Mesendoderm (in vitro differentiated cells): ENCODE measurements at regions not wholly inside any gene's neighbourhood (a gene's known extent, or its start where the extent isn't known, plus 50 kb on each side); places are given as distances from the start of the nearest gene placed in this dataset.

Source experiments
- DNase-seq: peaks from one replicate; pipeline ENCODE4 v3.0.0; 2013
- H2AK5ac ChIP-seq: 2 replicates; pipeline ENCODE4 v1.6.1; 2013; ENCODE audit warnings: low read length, inconsistent platforms
- H2BK120ac ChIP-seq: 2 replicates; pipeline ENCODE4 v1.6.1; 2013; ENCODE audit warnings: low read depth, mild to moderate bottlenecking, low read length, moderate library complexity, mixed read lengths
- H2BK15ac ChIP-seq: replicated peaks from 2 replicates; pipeline ENCODE4 v1.6.1; 2013; ENCODE audit warnings: low read depth, mild to moderate bottlenecking, moderate library complexity
- H2BK5ac ChIP-seq: 2 replicates; pipeline ENCODE4 v1.6.1; 2013; ENCODE audit warnings: low read length, inconsistent platforms
- H3K18ac ChIP-seq: 2 replicates; pipeline ENCODE4 v1.6.1; 2013; ENCODE audit warnings: mild to moderate bottlenecking, low read length, mixed read lengths
- H3K23ac ChIP-seq: one replicate; pipeline ENCODE4 v1.6.1; 2013; ENCODE audit warnings: low read length
- H3K27ac ChIP-seq: 2 replicates; pipeline ENCODE4 v1.5.1; 2013; ENCODE audit warnings: low read depth, mild to moderate bottlenecking, inconsistent platforms, low read length, moderate library complexity
- H3K27me3 ChIP-seq: 2 replicates; pipeline ENCODE4 v1.6.1; 2013; ENCODE audit warnings: low read length, control low read depth, mild to moderate bottlenecking, inconsistent platforms; ENCODE audit not compliant: insufficient read depth, poor library complexity
- H3K36me3 ChIP-seq: 2 replicates; pipeline ENCODE4 v1.6.1; 2013; ENCODE audit warnings: low read length, inconsistent platforms; ENCODE audit not compliant: control insufficient read depth, insufficient read depth
- H3K4ac ChIP-seq: one replicate; pipeline ENCODE4 v1.6.1; 2013; ENCODE audit warnings: low read depth, mild to moderate bottlenecking, low read length, moderate library complexity
- H3K4me1 ChIP-seq: 2 replicates; pipeline ENCODE4 v1.6.1; 2013; ENCODE audit warnings: low read depth, low read length, inconsistent platforms; ENCODE audit not compliant: control insufficient read depth
- H3K4me2 ChIP-seq: 2 replicates; pipeline ENCODE4 v1.6.1; 2013; ENCODE audit warnings: low read length
- H3K4me3 ChIP-seq: 2 replicates; pipeline ENCODE4 v1.5.1; 2013; ENCODE audit warnings: mild to moderate bottlenecking, low read length
- H3K56ac ChIP-seq: one replicate; pipeline ENCODE4 v1.6.1; 2013; ENCODE audit warnings: low read length
- H3K79me1 ChIP-seq: 2 replicates; pipeline ENCODE4 v1.6.1; 2013; ENCODE audit warnings: low read length, inconsistent platforms
- H3K79me2 ChIP-seq: 2 replicates; pipeline ENCODE4 v1.6.1; 2013; ENCODE audit warnings: mild to moderate bottlenecking, low read length; ENCODE audit not compliant: control insufficient read depth, insufficient read depth
- H3K9ac ChIP-seq: 2 replicates; pipeline ENCODE4 v1.6.1; 2013; ENCODE audit warnings: low read length, inconsistent platforms
- H4K5ac ChIP-seq: one replicate; pipeline ENCODE4 v1.6.1; 2013; ENCODE audit warnings: low read length
- H4K8ac ChIP-seq: one replicate; pipeline ENCODE4 v1.6.1; 2013; ENCODE audit warnings: low read depth, mild to moderate bottlenecking, control low read depth, low read length, moderate library complexity
- WGBS: extraction: QIAGEN DNeasy Blood & Tissue Kit; methylation state at CpG from one replicate; pipeline ENCODE4 v1.1.7; 2013; ENCODE audit warnings: low lambda C conversion rate, missing lambda C conversion rate; ENCODE audit not compliant: insufficient coverage; ENCODE audit errors: extremely low coverage; 5-methylcytosine and 5-hydroxymethylcytosine counted together

GRCh38 chr3:115523458-115523857 is 99.9 kb upstream of the GAP43 start:
- Histone ChIP-seq H3K36me3 (no peaks in the 10 kb centered on the region), H2BK5ac (no peak overlapping the region), H3K4me1 (no peaks in the 10 kb centered on the region), H3K27ac (no peak overlapping the region), H3K27me3 (no peaks in the 10 kb centered on the region), H3K79me1 (no peaks in the 10 kb centered on the region), H3K18ac (no peak overlapping the region), H2BK15ac (no peak overlapping the region), H3K4ac (no peak overlapping the region), H3K56ac (no peak overlapping the region), H3K79me2 (no peaks in the 10 kb centered on the region), H3K9ac (no peak overlapping the region), H4K5ac (no peak overlapping the region), H2AK5ac (no peak overlapping the region), H2BK120ac (no peak overlapping the region), H4K8ac (no peak overlapping the region), H3K23ac (no peak overlapping the region), H3K4me3 (no peak overlapping the region), H3K4me2 (no peak overlapping the region)
- no CpG with 5 or more reads among the region's 1 CpG for WGBS
- peak; percentile 7 for DNase-seq

GRCh38 chr3:115524549-115524948 is 98.8 kb upstream of the GAP43 start:
- no peak overlapping the region for H4K5ac ChIP-seq
- H3K4me2 ChIP-seq: no peak overlapping the region
- no peak overlapping the region for H3K18ac ChIP-seq
- DNase-seq: no peak
- H3K23ac ChIP-seq: no peak overlapping the region
- no peak overlapping the region for H2BK120ac ChIP-seq
- no peak overlapping the region for H3K27ac ChIP-seq
- no peak overlapping the region for H3K4me3 ChIP-seq
- H3K79me1 ChIP-seq: no peaks in the 10 kb centered on the region
- no peak overlapping the region for H2BK15ac ChIP-seq
- no peak overlapping the region for H2AK5ac ChIP-seq
- no peak overlapping the region for H3K56ac ChIP-seq
- H4K8ac ChIP-seq: no peak overlapping the region
- H3K4me1 ChIP-seq: no peaks in the 10 kb centered on the region
- H3K79me2 ChIP-seq: no peaks in the 10 kb centered on the region
- H3K36me3 ChIP-seq: no peaks in the 10 kb centered on the region
- no peak overlapping the region for H2BK5ac ChIP-seq
- no CpG with 5 or more reads among the region's 2 CpGs for WGBS
- no peaks in the 10 kb centered on the region for H3K27me3 ChIP-seq
- no peak overlapping the region for H3K4ac ChIP-seq
- H3K9ac ChIP-seq: no peak overlapping the region

- Histone ChIP-seq H3K9ac (no peak overlapping the region), H3K56ac (no peak overlapping the region), H3K4ac (no peak overlapping the region), H3K79me1 (no peaks in the 10 kb centered on the region), H3K18ac (no peak overlapping the region), H3K36me3 (no peaks in the 10 kb centered on the region), H4K5ac (no peak overlapping the region), H2AK5ac (no peak overlapping the region), H3K27ac (no peak overlapping the region), H2BK15ac (no peak overlapping the region), H3K4me3 (no peak overlapping the region), H3K4me1 (no peaks in the 10 kb centered on the region), H4K8ac (no peak overlapping the region), H2BK120ac (no peak overlapping the region), H3K79me2 (no peaks in the 10 kb centered on the region), H3K23ac (no peak overlapping the region), H2BK5ac (no peak overlapping the region), H3K4me2 (no peak overlapping the region), H3K27me3 (no peaks in the 10 kb centered on the region)
- DNase-seq: no peak
- no CpG with 5 or more reads among the region's 1 CpG for WGBS
Observed at GRCh38 chr3:115525731-115526130, 97.6 kb upstream of the GAP43 start.

GRCh38 chr3:115533218-115533617 is 90.1 kb upstream of the GAP43 start:
- Histone ChIP-seq H3K23ac (no peak overlapping the region), H3K9ac (no peak overlapping the region), H3K18ac (no peak overlapping the region), H3K27me3 (no peaks in the 10 kb centered on the region), H3K36me3 (no peaks in the 10 kb centered on the region), H2BK120ac (no peak overlapping the region), H4K5ac (no peak overlapping the region), H3K79me1 (no peaks in the 10 kb centered on the region), H3K4me1 (no peaks in the 10 kb centered on the region), H2BK15ac (no peak overlapping the region), H3K4me3 (no peak overlapping the region), H3K79me2 (no peaks in the 10 kb centered on the region), H2AK5ac (no peak overlapping the region), H3K56ac (no peak overlapping the region), H3K4me2 (no peak overlapping the region), H3K27ac (no peak overlapping the region), H2BK5ac (no peak overlapping the region), H3K4ac (no peak overlapping the region), H4K8ac (no peak overlapping the region)
- no peak for DNase-seq
- no CpG with 5 or more reads among the region's 1 CpG for WGBS

- no peak overlapping the region for H2BK120ac ChIP-seq
- H3K4me3 ChIP-seq: no peak overlapping the region
- H3K36me3 ChIP-seq: no peaks in the 10 kb centered on the region
- no peak for DNase-seq
- no peak overlapping the region for H3K4ac ChIP-seq
- H3K4me2 ChIP-seq: no peak overlapping the region
- H4K8ac ChIP-seq: no peak overlapping the region
- H3K4me1 ChIP-seq: no peaks in the 10 kb centered on the region
- H2AK5ac ChIP-seq: no peak overlapping the region
- H3K27ac ChIP-seq: no peak overlapping the region
- no peak overlapping the region for H3K56ac ChIP-seq
- H3K18ac ChIP-seq: no peak overlapping the region
- no peaks in the 10 kb centered on the region for H3K27me3 ChIP-seq
- H2BK5ac ChIP-seq: no peak overlapping the region
- WGBS: no CpG with 5 or more reads among the region's 2 CpGs
- no peak overlapping the region for H2BK15ac ChIP-seq
- no peak overlapping the region for H4K5ac ChIP-seq
- no peaks in the 10 kb centered on the region for H3K79me2 ChIP-seq
- H3K79me1 ChIP-seq: no peaks in the 10 kb centered on the region
- no peak overlapping the region for H3K23ac ChIP-seq
- H3K9ac ChIP-seq: no peak overlapping the region
Observed at GRCh38 chr3:115536171-115536570, 87.1 kb upstream of the GAP43 start.

GRCh38 chr3:115537669-115538068 is 85.6 kb upstream of the GAP43 start:
- Histone ChIP-seq H3K4me2 (no peak overlapping the region), H3K27ac (no peak overlapping the region), H3K56ac (no peak overlapping the region), H2BK120ac (no peak overlapping the region), H3K9ac (no peak overlapping the region), H3K79me1 (no peaks in the 10 kb centered on the region), H3K4me3 (no peak overlapping the region), H2AK5ac (no peak overlapping the region), H4K8ac (no peak overlapping the region), H3K23ac (no peak overlapping the region), H2BK15ac (no peak overlapping the region), H3K79me2 (no peaks in the 10 kb centered on the region), H3K36me3 (no peaks in the 10 kb centered on the region), H2BK5ac (no peak overlapping the region), H3K18ac (no peak overlapping the region), H4K5ac (no peak overlapping the region), H3K4ac (no peak overlapping the region), H3K4me1 (no peaks in the 10 kb centered on the region), H3K27me3 (no peaks in the 10 kb centered on the region)
- WGBS: no CpG with 5 or more reads among the region's 3 CpGs
- DNase-seq: no peak
